Adrenal gland (tissue), 9 donors: ENCODE measurements at regions not wholly inside any gene's neighbourhood (a gene's known extent, or its start where the extent isn't known, plus 50 kb on each side); places are given as distances from the start of the nearest gene placed in this dataset.

Source experiments
- DNase-seq, 7 donors: peaks; one replicate each; pipeline ENCODE4 v3.0.0-alpha.2; 2019 to 2020
- H3K27ac ChIP-seq, 5 donors: fragments of 200-600 bp; sonication (generic) in 4 of 5; 1 replicate in 3 of 5; 2 replicates in 2 of 5; pipeline versions ENCODE4 v1.5.1 to v1.8.0; 2016 to 2020; ENCODE audit warnings: mild to moderate bottlenecking in 1 of 5
- H3K27me3 ChIP-seq: fragments of 200-600 bp; 2 replicates; pipeline ENCODE4 v1.8.0; 2021
- H3K36me3 ChIP-seq, 2 donors: fragments of 200-600 bp; replicated peaks in 1 of 2; 1 replicate in 1 of 2; 2 replicates in 1 of 2; pipeline versions ENCODE4 v1.5.1 to v1.8.0; 2018 to 2022
- H3K4me1 ChIP-seq, 2 donors: fragments of 200-600 bp; replicated peaks in 1 of 2; 1 replicate in 1 of 2; 2 replicates in 1 of 2; pipeline versions ENCODE4 v1.5.1 to v1.8.0; 2018 to 2021
- H3K4me3 ChIP-seq, 4 donors: fragments of 200-600 bp; sonication (generic) in 3 of 4; one replicate each; pipeline ENCODE4 v1.5.1; 2016 to 2018
- H3K9me3 ChIP-seq, 3 donors: fragments of 200-600 bp; sonication (generic) in 1 of 3; replicated peaks in 1 of 3; 1 replicate in 2 of 3; 2 replicates in 1 of 3; pipeline versions ENCODE4 v1.5.1 to v1.8.0; 2016 to 2021
- POLR2A ChIP-seq, 2 donors: fragments of 450-650 bp; IDR thresholded peaks; one replicate each; pipeline ENCODE4 v1.6.1; 2017; ENCODE audit warnings: antibody characterized with exemption in 2 of 2, mild to moderate bottlenecking in 2 of 2, moderate library complexity in 1 of 2
- WGBS, 4 donors: extraction: QIAGEN DNeasy Blood & Tissue Kit in 2 of 4; methylation state at CpG; one replicate each; pipeline versions ENCODE4 v1.1.5 to v1.1.7; 2013 to 2017; 5-methylcytosine and 5-hydroxymethylcytosine counted together
- intact Hi-C, 2 donors: fragments of 100-400 bp; cut with DNase I; formaldehyde crosslinking; loops; one replicate each; pipeline versions ENCODE4 v1.14.1 to v1.15.0; 2022 to 2023
- TF ChIP-seq, protein P1 (sequence below), 6 experiments: fragments of 450-650 bp in 4 of 6; fragments of 200-600 bp in 2 of 6; sonication (generic) in 1 of 6; IDR thresholded peaks; 1 replicate in 5 of 6; 2 replicates in 1 of 6; pipeline versions ENCODE4 v1.5.1 to v1.8.0; 2016 to 2021; ENCODE audit warnings: antibody characterized with exemption in 6 of 6, mild to moderate bottlenecking in 2 of 6, moderate library complexity in 1 of 6
- donor health status: healthy with polysubstance abuse.
- donor health status: Bipolar disorder and iron deficiency.
- donor health status: DM: yes; HTN: yes; CAD: no.
- donor health status: DM: no; HTN: no; CAD: no.
- donor health status: DM: no; HTN: no; CAD: no.

DNA sequence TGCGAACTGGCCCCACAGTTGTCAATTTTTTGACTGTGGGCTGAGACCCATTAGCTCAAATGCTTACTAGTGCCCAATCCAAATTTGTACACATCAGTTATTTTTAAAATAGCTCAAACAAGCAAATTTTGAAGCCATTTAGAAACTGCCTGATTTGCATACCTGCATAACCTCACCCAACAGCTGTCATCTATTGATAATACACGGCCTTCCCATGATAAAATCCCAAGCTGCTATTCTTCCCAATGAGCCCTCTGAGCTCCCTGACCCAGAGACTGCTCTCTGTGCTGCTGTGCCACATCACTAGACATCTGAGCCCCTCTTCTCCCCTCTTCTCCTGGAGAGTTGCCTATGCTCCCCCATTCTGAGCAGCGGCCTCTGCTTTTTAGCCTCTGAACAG is 140.5 kb upstream of the EEF1E1 start:
- TF ChIP-seq, protein P1, sequence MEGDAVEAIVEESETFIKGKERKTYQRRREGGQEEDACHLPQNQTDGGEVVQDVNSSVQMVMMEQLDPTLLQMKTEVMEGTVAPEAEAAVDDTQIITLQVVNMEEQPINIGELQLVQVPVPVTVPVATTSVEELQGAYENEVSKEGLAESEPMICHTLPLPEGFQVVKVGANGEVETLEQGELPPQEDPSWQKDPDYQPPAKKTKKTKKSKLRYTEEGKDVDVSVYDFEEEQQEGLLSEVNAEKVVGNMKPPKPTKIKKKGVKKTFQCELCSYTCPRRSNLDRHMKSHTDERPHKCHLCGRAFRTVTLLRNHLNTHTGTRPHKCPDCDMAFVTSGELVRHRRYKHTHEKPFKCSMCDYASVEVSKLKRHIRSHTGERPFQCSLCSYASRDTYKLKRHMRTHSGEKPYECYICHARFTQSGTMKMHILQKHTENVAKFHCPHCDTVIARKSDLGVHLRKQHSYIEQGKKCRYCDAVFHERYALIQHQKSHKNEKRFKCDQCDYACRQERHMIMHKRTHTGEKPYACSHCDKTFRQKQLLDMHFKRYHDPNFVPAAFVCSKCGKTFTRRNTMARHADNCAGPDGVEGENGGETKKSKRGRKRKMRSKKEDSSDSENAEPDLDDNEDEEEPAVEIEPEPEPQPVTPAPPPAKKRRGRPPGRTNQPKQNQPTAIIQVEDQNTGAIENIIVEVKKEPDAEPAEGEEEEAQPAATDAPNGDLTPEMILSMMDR (IDR thresholded peaks at IDR 0.05) = no peak
- TF ChIP-seq POLR2A (IDR thresholded peaks at IDR 0.05) = no peak
- intact Hi-C loops = no loop called here

DNA sequence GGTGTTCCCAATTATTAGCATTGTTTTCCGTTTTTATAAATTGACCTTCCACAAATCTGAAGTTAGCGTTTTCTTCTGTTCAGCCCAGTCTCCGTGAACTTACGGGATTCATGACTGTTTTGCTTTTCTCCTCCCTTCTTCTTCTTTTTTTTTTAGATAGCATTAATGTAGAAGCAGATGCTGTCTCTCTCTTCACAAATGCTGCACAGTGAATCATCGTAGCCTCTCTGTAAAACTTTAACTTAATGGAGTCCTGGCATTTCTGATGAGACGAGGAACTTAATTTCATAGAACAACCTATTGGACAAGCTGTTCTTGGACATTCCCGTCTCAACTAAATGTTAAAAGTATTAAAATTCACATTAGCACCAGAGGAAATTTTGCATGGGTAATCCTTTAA is 138.0 kb upstream of the EEF1E1 start:
- no peak for DNase-seq
- Histone ChIP-seq H3K4me1 (no peaks in the 10 kb centered on the region), H3K4me3 (no peak overlapping the region), H3K36me3 (no peaks in the 10 kb centered on the region), H3K9me3 (no peaks in the 10 kb centered on the region), H3K27me3 (no peaks in the 10 kb centered on the region), H3K27ac (no peak overlapping the region)
- intact Hi-C loops = no loop called here
- TF ChIP-seq, protein P1 (IDR thresholded peaks at IDR 0.05) = no peak
- no peak for TF ChIP-seq POLR2A (IDR thresholded peaks at IDR 0.05)
- WGBS, 4 donors = 55 to 71% (median 68%) methylated on average over 7 of the region's 7 CpGs

More for the DNA sequence above, 140.5 kb upstream of the EEF1E1 start:
- Histone ChIP-seq H3K9me3 (no peaks in the 10 kb centered on the region), H3K27ac (no peak overlapping the region), H3K4me1 (no peaks in the 10 kb centered on the region), H3K27me3 (no peaks in the 10 kb centered on the region), H3K36me3 (no peaks in the 10 kb centered on the region), H3K4me3 (no peak overlapping the region)
- 82 to 86% (median 85%) methylated on average over 3 of the region's 3 CpGs for WGBS, 4 donors
- no peak for DNase-seq

DNA sequence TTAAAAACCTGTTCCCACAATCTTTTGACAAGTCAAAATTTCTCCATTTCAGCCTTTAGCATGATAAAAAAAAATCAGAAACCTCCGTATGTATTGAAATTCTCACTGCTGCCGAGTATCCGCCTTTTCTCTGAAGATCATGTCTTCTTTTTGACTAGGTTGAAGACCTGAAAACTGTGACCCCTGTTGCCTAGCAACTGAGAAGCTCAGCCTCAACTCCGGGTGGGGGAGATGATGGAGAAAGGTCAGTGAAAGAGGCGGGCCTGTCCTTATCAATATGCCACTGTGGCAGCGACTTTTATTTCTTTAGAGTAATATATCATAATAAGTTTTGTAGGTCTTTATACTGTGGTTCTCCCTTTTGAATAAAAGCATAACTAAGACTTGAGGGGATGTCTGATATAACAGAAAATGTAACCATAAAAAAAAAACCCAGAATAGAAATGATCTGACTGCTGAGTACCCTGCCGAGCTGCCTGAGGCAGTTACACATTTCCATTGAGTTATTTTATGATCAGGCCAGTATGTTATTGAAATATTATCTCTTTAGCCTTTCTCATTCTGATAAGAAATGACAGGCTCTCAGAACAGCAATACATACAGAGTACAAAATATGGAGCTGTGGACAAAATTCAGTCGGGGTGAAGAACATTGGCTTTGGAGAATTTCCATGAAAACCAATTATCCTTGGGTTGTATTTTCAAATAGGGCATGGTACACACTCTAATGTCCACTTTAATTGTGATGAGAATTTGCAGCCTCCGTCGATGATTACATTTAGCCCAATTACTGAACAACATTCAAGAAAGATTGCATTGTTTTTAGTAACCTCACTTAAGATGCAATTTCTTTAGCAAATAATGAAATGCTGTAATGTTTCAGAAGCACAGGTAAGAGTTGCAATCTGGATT is 136.7 kb upstream of the EEF1E1 start:
- 42 to 47% (median 45%) methylated on average over 10 of the region's 10 CpGs for WGBS, 4 donors
- intact Hi-C loops = no loop called here
- TF ChIP-seq, protein P1 (IDR thresholded peaks at IDR 0.05) = no peak
- no peak for TF ChIP-seq POLR2A (IDR thresholded peaks at IDR 0.05)
- no peaks in the 10 kb centered on the region for H3K9me3 ChIP-seq
- no peak for DNase-seq
- no peak overlapping the region for H3K27ac ChIP-seq
- H3K36me3 ChIP-seq = no peaks in the 10 kb centered on the region
- no peaks in the 10 kb centered on the region for H3K27me3 ChIP-seq
- H3K4me1 ChIP-seq = no peaks in the 10 kb centered on the region
- no peak overlapping the region for H3K4me3 ChIP-seq

DNA sequence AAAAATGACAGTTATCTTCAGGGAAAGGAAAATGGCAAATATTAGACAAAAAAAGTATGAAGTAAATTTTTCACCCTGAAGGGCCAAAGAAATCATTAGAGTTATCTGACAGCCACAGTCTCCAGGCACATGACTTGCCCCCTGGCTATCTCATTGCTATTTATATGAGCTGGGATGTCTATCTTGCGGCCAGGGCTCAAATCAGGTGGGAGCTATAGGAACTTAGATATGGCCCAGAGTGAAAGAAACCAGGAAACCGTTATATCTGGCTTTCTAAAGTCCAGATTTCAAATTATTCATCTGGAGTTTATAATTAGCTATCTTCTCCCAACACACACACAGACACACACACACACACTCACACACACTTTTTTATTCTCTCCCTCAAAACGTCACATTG is 135.3 kb upstream of the EEF1E1 start:
- no peak for TF ChIP-seq POLR2A (IDR thresholded peaks at IDR 0.05)
- TF ChIP-seq, protein P1 (IDR thresholded peaks at IDR 0.05) = no peak
- no peak overlapping the region for H3K27ac ChIP-seq
- DNase-seq = no peak
- no peaks in the 10 kb centered on the region for H3K9me3 ChIP-seq
- no peaks in the 10 kb centered on the region for H3K4me1 ChIP-seq
- intact Hi-C loops = no loop called here
- no peak overlapping the region for H3K4me3 ChIP-seq
- 62 to 69% (median 65%) methylated on average over 3 of the region's 3 CpGs for WGBS, 4 donors
- no peaks in the 10 kb centered on the region for H3K27me3 ChIP-seq
- no peaks in the 10 kb centered on the region for H3K36me3 ChIP-seq
